ENCODE measurements at regions not wholly inside any gene's neighbourhood (a gene's known extent, or its start where the extent isn't known, plus 50 kb on each side); places are given as distances from the start of the nearest gene placed in this dataset.
"Not testable (repeated sequence)": the region's sequence is repeated elsewhere in the genome, so short reads cannot be mapped to it uniquely, and the experiment has no call there.

DNA sequence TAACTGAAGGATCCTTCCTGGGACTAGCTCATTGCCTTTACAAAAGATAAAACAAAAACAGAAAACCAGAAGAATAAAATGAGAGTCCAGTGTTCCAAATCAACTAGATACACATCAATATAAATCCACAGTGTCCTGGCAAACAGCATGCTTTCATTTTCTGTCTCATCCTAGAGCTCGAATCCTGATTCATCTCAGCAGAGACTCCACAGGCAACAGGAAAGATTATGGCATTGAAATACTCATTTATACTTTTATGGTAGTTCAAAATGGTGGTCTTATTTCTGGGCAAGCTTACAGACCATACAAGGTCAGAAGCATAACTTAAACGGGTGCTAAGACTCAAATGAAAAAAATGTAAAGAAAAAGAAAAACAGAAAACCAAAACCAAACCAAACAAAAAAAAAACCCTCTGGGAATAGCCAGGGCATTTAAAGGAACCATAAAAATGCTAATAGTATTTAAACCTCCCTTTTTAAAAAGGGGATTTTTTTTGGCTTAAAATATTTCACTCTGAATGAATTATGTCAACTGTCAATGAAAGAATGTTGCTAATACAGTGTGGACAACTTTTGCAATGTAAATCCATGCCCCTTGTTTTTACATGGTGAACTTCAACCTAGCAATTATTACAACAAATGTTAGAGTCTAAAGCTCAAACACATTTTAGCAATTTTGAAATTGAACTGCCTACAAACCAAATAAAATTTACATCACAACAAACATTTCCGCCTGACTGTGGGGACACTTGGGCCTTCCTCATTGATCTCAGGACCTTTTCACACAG lies 57.9 kb downstream of the GPR101 start:
- DNase-seq (ENCODE audit: low read depth, low spot score), result no peak

DNA sequence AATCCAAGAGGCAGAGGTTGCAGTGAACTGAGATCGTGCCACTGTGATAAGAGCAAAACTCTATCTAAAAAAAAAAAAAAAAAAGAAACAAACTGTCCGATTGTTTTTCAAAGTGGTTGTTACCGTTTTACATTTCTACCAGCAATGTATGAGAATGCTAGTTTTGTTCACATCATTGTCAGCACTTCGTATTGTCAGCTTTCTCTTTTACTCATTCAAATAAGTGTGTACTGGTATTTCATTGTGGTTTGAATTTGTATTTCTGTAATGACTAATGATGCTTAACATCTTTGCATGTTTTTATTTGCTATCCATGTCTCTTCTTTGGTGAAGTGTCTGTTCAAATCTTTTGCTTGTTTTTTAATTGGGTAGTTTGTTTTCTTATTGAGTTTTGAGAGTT lies 65.8 kb downstream of the GPR101 start:
- no peak for DNase-seq (ENCODE audit: low read depth, low spot score)

DNA sequence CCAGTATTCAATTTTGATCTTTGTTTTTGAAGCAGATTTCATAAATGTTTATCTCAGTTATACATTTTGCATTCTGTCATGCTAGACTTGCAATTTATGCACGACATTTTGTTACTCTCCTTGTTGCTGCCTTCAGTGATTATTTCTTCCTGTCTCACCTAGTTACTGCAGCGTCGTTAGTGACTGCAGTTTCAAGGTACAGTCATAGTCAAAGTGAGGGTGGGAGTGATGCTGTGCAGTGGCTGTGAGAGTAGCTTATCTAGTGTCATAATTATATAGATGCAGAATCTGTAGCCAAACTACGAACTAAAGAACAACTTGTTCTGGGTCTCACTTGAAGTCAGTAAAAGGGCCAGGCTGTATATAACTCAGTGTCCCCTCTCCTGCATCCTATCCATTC lies 69.8 kb downstream of the GPR101 start:
- no peak for DNase-seq (ENCODE audit: low read depth, low spot score)

DNA sequence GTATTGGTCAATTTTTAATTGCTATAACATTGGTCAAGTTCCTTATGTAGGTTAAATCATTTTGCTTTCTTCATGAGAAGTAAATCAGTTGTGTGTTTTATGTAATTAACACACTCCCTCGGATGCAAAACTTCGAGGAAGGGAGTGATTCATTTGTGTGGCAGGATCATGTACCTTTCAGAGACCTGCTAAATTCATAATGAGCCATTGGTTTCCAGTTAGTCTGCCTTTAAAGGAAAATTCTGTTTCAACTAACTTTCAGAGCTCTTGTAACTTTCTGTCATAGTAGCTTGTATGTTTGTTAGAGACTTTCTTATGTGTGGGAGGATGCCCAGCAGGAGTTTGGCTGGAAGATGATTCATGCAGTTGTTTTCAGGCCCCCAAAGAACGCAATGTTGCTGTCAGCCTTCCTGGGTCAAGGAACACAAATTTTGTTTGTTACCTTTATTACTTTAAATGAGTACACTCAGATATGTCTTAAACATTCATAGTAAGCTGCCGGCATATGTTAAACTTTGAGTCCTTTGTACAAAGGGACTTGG lies 72.1 kb downstream of the GPR101 start:
- DNase-seq (ENCODE audit: low read depth, low spot score), result no peak

DNA sequence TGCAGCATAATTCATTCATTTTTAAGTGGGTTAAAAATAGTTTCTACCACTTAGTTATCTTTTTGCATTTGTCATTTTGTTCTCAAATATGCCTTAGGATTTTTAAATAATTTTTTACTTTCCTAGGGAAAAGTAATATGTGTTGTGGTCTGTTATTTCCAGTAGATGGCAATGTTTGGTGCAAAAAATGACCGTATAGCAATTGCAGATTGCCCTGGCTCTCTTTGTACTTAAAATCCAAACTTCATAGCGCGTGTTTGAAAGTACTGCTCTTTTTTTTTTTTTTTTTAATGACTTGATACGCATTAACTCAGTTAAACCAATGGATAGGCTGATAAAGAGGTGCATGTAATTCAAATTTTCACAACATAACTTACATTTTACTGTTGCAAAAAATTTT lies 74.4 kb upstream of the RBMX start:
- no peak for DNase-seq (ENCODE audit: low read depth, low spot score)

DNA sequence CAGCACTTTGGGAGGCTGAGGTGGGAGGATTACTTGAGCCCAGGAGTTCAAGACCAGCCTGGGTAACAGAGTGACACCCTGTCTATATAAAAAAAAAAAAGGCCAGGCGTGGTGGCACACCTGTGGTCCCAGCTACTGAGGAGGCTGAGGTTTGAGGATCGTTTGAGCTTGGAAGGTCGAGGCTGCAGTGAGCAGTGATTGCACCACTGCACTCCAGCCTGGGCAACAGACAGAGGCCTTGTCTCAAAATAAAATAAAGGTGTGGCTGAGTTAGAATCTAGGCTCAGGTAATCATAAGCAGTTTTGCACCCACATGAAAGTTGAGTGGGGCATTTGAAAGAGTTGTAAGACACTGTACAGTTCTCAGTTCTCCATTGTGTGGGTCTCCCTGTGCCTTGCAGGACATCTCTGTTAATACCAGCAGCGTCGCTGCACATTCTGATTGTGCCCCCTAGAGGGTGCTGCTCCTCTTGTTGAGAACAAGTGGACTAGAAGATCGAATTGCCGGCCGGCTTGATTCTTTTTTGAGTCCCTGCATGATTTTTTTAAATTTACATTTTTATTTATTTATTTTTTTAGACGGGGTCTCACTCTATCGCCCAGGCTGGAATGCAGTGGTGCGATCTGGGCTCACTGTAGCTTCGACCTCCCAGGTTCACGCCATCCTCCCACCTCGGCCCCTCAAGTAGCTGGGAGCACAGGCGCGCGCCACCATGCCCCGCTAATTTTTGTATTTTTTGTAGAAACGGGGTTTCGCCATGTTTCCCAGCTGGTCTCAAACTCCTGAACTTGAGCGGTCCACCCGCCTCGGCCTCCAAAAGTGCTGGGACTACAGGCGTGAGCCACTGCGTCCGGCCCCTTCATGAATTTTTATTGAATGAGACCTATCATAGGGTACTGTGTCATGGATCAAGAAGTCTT lies 73.6 kb upstream of the RBMX start:
- peak; percentile 50 for DNase-seq (ENCODE audit: low read depth, low spot score)

DNA sequence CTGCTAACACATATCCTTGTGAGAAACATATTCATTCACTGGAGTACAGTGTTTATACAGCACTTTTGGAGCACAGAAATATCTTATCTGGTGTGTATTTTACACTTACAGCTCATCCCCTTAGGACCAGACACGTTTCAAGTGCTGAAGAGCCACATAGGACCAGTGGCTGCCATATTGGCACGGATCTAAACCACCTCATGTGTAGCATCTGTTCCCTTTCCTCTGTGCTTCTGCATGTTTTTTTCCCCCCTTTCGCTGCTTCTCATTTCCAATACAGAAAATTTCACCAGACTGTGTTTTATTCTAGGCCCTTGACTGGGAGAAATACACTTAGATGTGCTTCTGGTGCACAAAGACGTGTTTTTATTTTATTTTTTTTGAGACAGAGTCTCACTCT lies 69.7 kb upstream of the RBMX start:
- no peak for DNase-seq (ENCODE audit: low read depth, low spot score)

DNA sequence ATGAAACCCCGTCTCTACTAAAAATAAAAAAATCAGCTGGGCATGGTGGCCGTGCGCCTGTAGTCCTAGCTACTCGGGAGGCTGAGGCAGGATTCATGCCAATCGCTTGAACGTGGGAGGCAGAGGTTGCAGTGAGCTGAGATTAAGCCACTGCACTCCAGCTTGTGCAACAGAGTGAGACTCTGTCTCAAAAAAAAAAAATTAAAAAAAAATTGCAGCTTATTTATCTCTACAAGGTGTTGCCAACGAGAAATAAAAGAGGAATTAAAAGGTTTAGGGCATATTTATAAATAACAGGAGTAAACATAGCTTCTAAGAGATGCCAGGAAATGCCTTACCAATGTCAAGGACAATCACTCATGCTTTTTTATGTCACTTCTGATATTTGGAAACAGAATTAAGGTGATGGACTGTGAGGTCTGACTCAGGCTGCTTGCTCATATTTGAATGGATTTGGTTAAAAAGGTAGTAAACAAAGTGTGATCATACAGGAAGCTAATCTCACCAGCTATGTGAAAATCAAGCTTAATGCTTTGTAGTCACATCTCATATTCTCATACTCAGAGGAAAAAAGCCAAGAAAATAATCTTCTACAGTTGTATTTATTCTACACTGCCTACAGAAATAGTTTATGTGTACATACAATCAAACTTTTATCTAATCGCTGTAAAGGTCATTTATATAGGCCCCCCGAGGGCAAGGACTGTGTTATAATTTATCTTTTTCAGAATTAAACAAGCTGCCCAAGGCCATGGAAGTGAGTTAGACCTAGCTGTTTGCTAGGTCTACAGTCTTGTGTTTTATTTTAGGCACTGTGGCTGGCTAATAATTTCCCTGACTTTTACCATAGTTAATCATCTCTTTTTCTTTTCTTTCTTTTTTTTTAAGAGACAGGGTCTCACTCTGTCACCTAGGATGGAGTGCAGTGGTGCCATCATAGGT lies 61.1 kb upstream of the RBMX start:
- no peak for DNase-seq (ENCODE audit: low read depth, low spot score)

DNA sequence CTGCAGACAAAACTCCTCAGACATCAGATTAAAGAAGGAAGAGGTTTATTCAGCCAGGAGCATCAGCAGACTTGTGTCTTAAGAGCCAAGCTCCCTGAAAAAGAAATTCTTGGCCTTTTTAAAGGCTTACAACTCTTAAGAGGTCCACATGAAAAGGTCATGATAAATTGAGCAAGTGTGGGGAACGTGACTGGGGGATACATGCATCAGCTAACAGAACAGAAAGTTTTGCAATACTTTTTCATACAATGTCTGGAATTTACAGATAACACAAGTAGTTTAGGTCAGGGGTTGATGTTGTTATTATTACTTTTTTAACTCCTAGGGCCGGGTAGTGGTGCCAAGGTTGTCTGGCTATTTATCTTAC lies 55.6 kb upstream of the RBMX start:
- no peak for DNase-seq (ENCODE audit: low read depth, low spot score)

DNA sequence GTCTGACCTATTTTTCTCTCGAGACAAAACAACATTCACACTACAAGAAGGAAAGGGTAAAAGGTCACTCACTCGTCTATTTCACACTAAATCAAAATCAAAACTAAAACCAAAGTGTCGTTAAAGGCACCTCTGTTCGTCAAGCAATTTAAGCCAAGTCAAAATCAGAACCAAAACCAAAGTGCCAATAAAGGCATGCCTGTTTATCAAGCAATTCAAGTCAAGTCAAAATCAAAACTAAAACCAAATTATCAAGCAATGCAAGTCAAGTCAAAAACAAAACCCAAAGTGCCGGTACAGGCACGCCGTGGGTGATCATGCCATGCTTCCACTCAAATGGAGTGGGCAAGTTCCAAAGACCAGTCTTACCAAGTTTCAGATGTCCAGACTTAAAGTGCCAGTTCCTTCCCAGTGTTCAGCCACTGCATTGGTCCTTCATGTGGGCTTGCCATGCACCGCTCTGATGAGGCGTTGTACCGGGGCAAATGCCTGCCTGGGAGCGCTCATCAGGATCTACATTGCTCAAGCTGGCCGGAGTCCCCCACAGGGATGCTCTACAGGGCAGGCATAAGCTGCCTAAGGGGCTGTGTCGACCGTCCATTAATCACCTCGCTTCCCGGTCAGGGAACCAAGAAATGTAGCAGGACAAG lies 55.1 kb upstream of the RBMX start:
- not testable (repeated sequence) for DNase-seq (ENCODE audit: low read depth, low spot score)

DNA sequence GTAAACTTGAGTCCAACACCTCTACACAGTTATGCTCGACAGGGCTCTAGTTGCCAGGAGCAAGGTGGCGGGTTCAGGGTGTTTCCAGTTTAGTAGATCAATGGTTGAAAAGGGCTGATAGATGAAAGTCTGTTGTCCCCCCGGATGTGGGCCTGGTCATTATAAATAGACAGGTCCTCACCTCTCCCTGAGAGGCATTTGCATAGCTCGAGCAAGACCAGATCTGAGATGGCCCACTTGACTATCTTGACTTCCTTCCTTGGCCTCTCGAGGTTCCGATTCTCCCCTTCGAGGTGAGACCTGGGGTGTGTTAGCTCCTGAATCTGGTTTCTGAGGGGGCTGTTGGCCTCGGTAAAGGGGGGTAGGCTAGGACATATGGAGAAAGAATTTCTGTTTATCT lies 54.1 kb upstream of the RBMX start:
- DNase-seq (ENCODE audit: low read depth, low spot score), result not testable (repeated sequence)

DNA sequence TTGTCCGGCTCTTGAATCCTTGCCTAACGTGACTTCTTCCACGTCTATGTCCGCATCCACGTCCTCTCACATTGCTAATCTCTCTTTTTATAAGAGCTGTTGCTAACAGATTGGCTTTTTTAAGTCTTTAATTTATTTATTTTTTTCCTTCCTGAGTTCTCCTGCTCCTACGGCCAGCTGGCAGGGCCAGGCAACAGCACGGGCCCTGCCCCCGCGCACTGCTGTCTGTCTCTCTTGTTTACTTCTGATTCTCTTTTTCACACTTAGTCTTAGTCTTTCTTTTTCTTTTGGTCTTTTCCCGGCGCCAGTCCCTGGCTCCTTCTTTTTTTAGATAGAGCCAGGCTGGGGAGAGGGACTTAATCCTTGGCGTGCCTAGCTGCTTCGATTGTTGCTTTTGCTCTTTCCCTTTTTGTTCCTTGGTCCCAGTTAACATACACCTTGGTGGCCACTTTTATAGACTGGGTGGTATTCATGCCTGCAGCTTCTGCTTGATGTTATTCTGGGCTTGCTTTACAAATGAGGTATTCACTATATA lies 53.2 kb upstream of the RBMX start:
- DNase-seq (ENCODE audit: low read depth, low spot score), result no peak

DNA sequence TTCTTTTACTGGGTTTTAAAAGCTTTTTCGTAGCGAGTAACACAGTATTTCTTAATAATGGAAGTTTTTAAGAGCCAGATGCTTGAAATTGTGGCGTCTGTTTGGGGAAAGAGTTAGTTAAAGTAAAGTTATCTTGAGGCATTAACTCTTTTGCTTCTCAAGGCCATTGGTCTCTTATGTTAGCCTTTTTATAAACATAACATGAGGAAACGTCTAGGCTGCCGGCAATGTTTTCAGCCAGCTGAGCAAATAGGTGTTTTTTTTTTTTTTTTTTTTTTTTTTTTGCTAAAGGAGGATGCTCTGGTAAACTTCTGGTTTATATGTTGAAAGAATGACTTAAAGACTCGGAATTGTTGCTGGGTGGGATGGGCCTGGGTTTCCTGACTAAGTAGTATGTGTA lies 51.1 kb upstream of the RBMX start:
- no peak for DNase-seq (ENCODE audit: low read depth, low spot score)

Measured in smooth muscle cell of the brain vasculature (primary cell).